H9 (cell line): ENCODE measurements at regions not wholly inside any gene's neighbourhood (a gene's known extent, or its start where the extent isn't known, plus 50 kb on each side); places are given as distances from the start of the nearest gene placed in this dataset.

ENCODE experiments used
- DNase-seq: peaks from one replicate; pipeline ENCODE4 v3.0.0-alpha.2; 2017
- H2AFZ ChIP-seq: one replicate; pipeline ENCODE4 v1.6.1; 2013; ENCODE audit warnings: mild to moderate bottlenecking, low read length, control low read depth, moderate library complexity
- H2AK5ac ChIP-seq: 2 replicates; pipeline ENCODE4 v1.6.1; 2013; ENCODE audit warnings: low read length, control low read depth, mixed read lengths; ENCODE audit not compliant: insufficient read length
- H2BK120ac ChIP-seq: one replicate; pipeline ENCODE4 v1.6.1; 2013; ENCODE audit warnings: low read depth, mild to moderate bottlenecking, low read length, control low read depth, inconsistent platforms; ENCODE audit not compliant: poor library complexity, severe bottlenecking
- H2BK12ac ChIP-seq: 2 replicates; pipeline ENCODE4 v1.6.1; 2013; ENCODE audit warnings: low read length, control low read depth, mixed read lengths, low read depth; ENCODE audit not compliant: insufficient read length
- H2BK15ac ChIP-seq: 2 replicates; pipeline ENCODE4 v1.6.1; 2013; ENCODE audit warnings: low read depth, low read length, control low read depth
- H2BK20ac ChIP-seq: one replicate; pipeline ENCODE4 v1.6.1; 2013; ENCODE audit warnings: low read depth, mild to moderate bottlenecking, low read length, control low read depth, inconsistent platforms; ENCODE audit not compliant: poor library complexity, severe bottlenecking
- H2BK5ac ChIP-seq: 2 replicates; pipeline ENCODE4 v1.6.1; 2013; ENCODE audit warnings: low read length, control low read depth, mixed read lengths; ENCODE audit not compliant: insufficient read length
- H3K14ac ChIP-seq: 2 replicates; pipeline ENCODE4 v1.6.1; 2013; ENCODE audit warnings: low read length, control low read depth; ENCODE audit not compliant: insufficient read depth
- H3K18ac ChIP-seq: 2 replicates; pipeline ENCODE4 v1.6.1; 2013; ENCODE audit warnings: low read depth, mild to moderate bottlenecking, mixed read lengths, low read length, control low read depth; ENCODE audit not compliant: insufficient read length
- H3K23ac ChIP-seq: 2 replicates; pipeline ENCODE4 v1.6.1; 2013; ENCODE audit warnings: low read length, control low read depth, mixed read lengths, low read depth; ENCODE audit not compliant: insufficient read length
- H3K23me2 ChIP-seq: 2 replicates; pipeline ENCODE4 v1.6.1; 2013; ENCODE audit warnings: low read depth, mild to moderate bottlenecking, mixed read lengths, low read length, control low read depth; ENCODE audit not compliant: insufficient read length, poor library complexity, severe bottlenecking
- H3K27ac ChIP-seq: 2 replicates; pipeline ENCODE4 v1.5.1; 2013; ENCODE audit warnings: low read length, control low read depth, mixed read lengths, low read depth; ENCODE audit not compliant: insufficient read length
- H3K27me3 ChIP-seq: 2 replicates; pipeline ENCODE4 v1.6.1; 2013; ENCODE audit warnings: low read length, control low read depth, inconsistent platforms; ENCODE audit not compliant: insufficient read depth
- H3K4ac ChIP-seq: 2 replicates; pipeline ENCODE4 v1.6.1; 2013; ENCODE audit warnings: low read depth, mild to moderate bottlenecking, control low read depth, inconsistent platforms, low read length, moderate library complexity
- H3K4me1 ChIP-seq: 2 replicates; pipeline ENCODE4 v1.6.1; 2013; ENCODE audit warnings: low read length, control low read depth, inconsistent platforms; ENCODE audit not compliant: insufficient read depth
- H3K4me2 ChIP-seq: 2 replicates; pipeline ENCODE4 v1.6.1; 2013; ENCODE audit warnings: low read length, control low read depth, mixed read lengths; ENCODE audit not compliant: insufficient read length, insufficient read depth
- H3K56ac ChIP-seq: 2 replicates; pipeline ENCODE4 v1.6.1; 2013; ENCODE audit warnings: low read depth, mild to moderate bottlenecking, mixed read lengths, low read length, control low read depth; ENCODE audit not compliant: insufficient read length
- H3K79me1 ChIP-seq: 2 replicates; pipeline ENCODE4 v1.6.1; 2013; ENCODE audit warnings: low read depth, mild to moderate bottlenecking, moderate library complexity, low read length, control low read depth, inconsistent platforms; ENCODE audit not compliant: insufficient read depth, poor library complexity, severe bottlenecking
- H3K79me2 ChIP-seq: 2 replicates; pipeline ENCODE4 v1.6.1; 2013; ENCODE audit warnings: low read length, control low read depth, inconsistent platforms; ENCODE audit not compliant: insufficient read depth
- H3K9ac ChIP-seq: 2 replicates; pipeline ENCODE4 v1.6.1; 2013; ENCODE audit warnings: low read length, control low read depth, mixed read lengths; ENCODE audit not compliant: insufficient read length; ENCODE audit errors: extremely low read depth
- H3K9me3 ChIP-seq: one replicate; pipeline ENCODE4 v1.6.1; 2013; ENCODE audit warnings: low read depth, low read length, inconsistent platforms; ENCODE audit not compliant: control insufficient read depth
- H3T11ph ChIP-seq: one replicate; pipeline ENCODE4 v1.6.1; 2013; ENCODE audit warnings: mild to moderate bottlenecking, low read length, control low read depth, inconsistent platforms
- H4K20me1 ChIP-seq: one replicate; pipeline ENCODE4 v1.6.1; 2013; ENCODE audit not compliant: control insufficient read depth, insufficient read length, insufficient read depth
- H4K5ac ChIP-seq: 2 replicates; pipeline ENCODE4 v1.6.1; 2013; ENCODE audit warnings: low read depth, mild to moderate bottlenecking, mixed read lengths, low read length, control low read depth; ENCODE audit not compliant: insufficient read length
- H4K8ac ChIP-seq: replicated peaks from 2 replicates; pipeline ENCODE4 v1.6.1; 2013; ENCODE audit warnings: low read length, control low read depth, mixed read lengths, low read depth; ENCODE audit not compliant: insufficient read length
- H4K91ac ChIP-seq: 2 replicates; pipeline ENCODE4 v1.6.1; 2013; ENCODE audit warnings: low read depth, mild to moderate bottlenecking, moderate library complexity, mixed read lengths, low read length, control low read depth; ENCODE audit not compliant: insufficient read length
- H3K27ac Mint-ChIP-seq, 3 experiments: 2 replicates in 2 of 3; 3 replicates in 1 of 3; pipeline ENCODE4 v1.8.0; 2020 to 2021; ENCODE audit warnings: mixed read lengths in 3 of 3, mild to moderate bottlenecking in 1 of 3, moderate library complexity in 1 of 3
- H3K27me3 Mint-ChIP-seq: 2 replicates; pipeline ENCODE4 v1.8.0; 2021; ENCODE audit warnings: low read depth, mild to moderate bottlenecking, moderate library complexity, mixed read lengths
- H3K36me3 Mint-ChIP-seq, 3 experiments: 2 replicates in 2 of 3; 3 replicates in 1 of 3; pipeline ENCODE4 v1.8.0; 2020 to 2021; ENCODE audit warnings: low read depth in 3 of 3, mixed read lengths in 3 of 3; ENCODE audit not compliant: insufficient read depth in 1 of 3
- H3K4me1 Mint-ChIP-seq, 2 experiments: 2 replicates each; pipeline ENCODE4 v1.8.0; 2020; ENCODE audit warnings: mixed read lengths in 2 of 2
- H3K4me3 Mint-ChIP-seq, 2 experiments: 2 replicates in 1 of 2; 3 replicates in 1 of 2; pipeline ENCODE4 v1.8.0; 2020 to 2021; ENCODE audit warnings: mild to moderate bottlenecking in 2 of 2, mixed read lengths in 2 of 2, moderate library complexity in 1 of 2
- H3K9me3 Mint-ChIP-seq, 2 experiments: 2 replicates in 1 of 2; 3 replicates in 1 of 2; pipeline ENCODE4 v1.8.0; 2020; ENCODE audit warnings: mild to moderate bottlenecking in 2 of 2, mixed read lengths in 2 of 2, moderate library complexity in 1 of 2
- WGBS: extraction: QIAGEN DNeasy Blood & Tissue Kit; methylation state at CpG from one replicate; pipeline ENCODE4 v1.1.7; 2013; ENCODE audit warnings: missing lambda C conversion rate, low lambda C conversion rate, mixed read lengths; ENCODE audit not compliant: insufficient read length; ENCODE audit errors: extremely low coverage; 5-methylcytosine and 5-hydroxymethylcytosine counted together
- TF ChIP-seq, protein P1 (sequence below): fragments of 200-600 bp; sonication (generic); conservative IDR thresholded peaks from 3 replicates; pipeline ENCODE4 v1.8.0; 2021; ENCODE audit warnings: antibody characterized with exemption, mild to moderate bottlenecking

DNA sequence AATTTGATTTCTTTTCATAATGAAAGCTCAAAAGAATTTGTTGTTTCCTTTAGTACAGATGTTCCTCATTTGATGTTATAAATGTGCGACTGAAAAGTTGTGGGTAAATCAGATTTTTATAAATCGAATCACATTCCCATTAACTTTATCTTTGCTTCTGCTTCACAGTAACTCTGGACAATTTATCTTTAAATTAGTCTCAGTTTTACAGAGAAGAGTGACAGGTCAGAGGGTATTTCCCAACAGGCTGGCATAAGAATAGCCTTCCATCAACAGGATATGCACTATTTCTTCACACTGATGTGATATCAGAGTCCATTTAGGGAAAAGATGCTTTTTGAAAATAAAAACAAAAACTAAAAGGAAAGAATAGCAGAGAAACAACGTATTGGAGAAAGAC, 286.9 kb downstream of the FRK start:
- no peaks in the 10 kb centered on the region for H3K23me2 ChIP-seq
- H3K4me1 Mint-ChIP-seq = no peaks in the 10 kb centered on the region

More for the DNA sequence above, 286.9 kb downstream of the FRK start:
- no peaks in the 10 kb centered on the region for H3K9me3 ChIP-seq
- no peak overlapping the region for H4K8ac ChIP-seq
- no peaks in the 10 kb centered on the region for H3K36me3 Mint-ChIP-seq
- no peak overlapping the region for H2BK5ac ChIP-seq
- no peaks in the 10 kb centered on the region for H4K20me1 ChIP-seq
- H4K5ac ChIP-seq = no peak overlapping the region
- no peak overlapping the region for H3T11ph ChIP-seq
- no peak for DNase-seq
- no peak overlapping the region for H3K4me3 Mint-ChIP-seq
- H3K27me3 ChIP-seq = no peaks in the 10 kb centered on the region
- TF ChIP-seq, protein P1, sequence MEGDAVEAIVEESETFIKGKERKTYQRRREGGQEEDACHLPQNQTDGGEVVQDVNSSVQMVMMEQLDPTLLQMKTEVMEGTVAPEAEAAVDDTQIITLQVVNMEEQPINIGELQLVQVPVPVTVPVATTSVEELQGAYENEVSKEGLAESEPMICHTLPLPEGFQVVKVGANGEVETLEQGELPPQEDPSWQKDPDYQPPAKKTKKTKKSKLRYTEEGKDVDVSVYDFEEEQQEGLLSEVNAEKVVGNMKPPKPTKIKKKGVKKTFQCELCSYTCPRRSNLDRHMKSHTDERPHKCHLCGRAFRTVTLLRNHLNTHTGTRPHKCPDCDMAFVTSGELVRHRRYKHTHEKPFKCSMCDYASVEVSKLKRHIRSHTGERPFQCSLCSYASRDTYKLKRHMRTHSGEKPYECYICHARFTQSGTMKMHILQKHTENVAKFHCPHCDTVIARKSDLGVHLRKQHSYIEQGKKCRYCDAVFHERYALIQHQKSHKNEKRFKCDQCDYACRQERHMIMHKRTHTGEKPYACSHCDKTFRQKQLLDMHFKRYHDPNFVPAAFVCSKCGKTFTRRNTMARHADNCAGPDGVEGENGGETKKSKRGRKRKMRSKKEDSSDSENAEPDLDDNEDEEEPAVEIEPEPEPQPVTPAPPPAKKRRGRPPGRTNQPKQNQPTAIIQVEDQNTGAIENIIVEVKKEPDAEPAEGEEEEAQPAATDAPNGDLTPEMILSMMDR = no peak
- no peak overlapping the region for H3K23ac ChIP-seq
- H3K4me2 ChIP-seq = no peak overlapping the region
- WGBS = no CpG with 5 or more reads among the region's 3 CpGs
- H3K56ac ChIP-seq = no peak overlapping the region
- no peaks in the 10 kb centered on the region for H3K9me3 Mint-ChIP-seq
- no peaks in the 10 kb centered on the region for H3K27me3 Mint-ChIP-seq
- no peak overlapping the region for H2BK12ac ChIP-seq
- H3K27ac ChIP-seq = no peak overlapping the region
- no peak overlapping the region for H2BK20ac ChIP-seq
- H3K9ac ChIP-seq = no peak overlapping the region
- no peak overlapping the region for H2AFZ ChIP-seq
- H4K91ac ChIP-seq = no peak overlapping the region
- H2BK15ac ChIP-seq = no peak overlapping the region
- no peak overlapping the region for H3K18ac ChIP-seq
- no peaks in the 10 kb centered on the region for H3K79me2 ChIP-seq
- H3K79me1 ChIP-seq = no peaks in the 10 kb centered on the region
- no peak overlapping the region for H3K14ac ChIP-seq
- H2BK120ac ChIP-seq = no peak overlapping the region
- no peak overlapping the region for H3K4ac ChIP-seq
- H2AK5ac ChIP-seq = no peak overlapping the region
- no peaks in the 10 kb centered on the region for H3K4me1 ChIP-seq
- H3K27ac Mint-ChIP-seq = no peak overlapping the region
